ENCODE measurements at regions not wholly inside any gene's neighbourhood (a gene's known extent, or its start where the extent isn't known, plus 50 kb on each side); places are given as distances from the start of the nearest gene placed in this dataset.

- no peak for DNase-seq (ENCODE audit: extremely low read depth in 1 of 4, low spot score in 3 of 4)
- H3K79me2 ChIP-seq (ENCODE audit: control insufficient read depth, insufficient read depth, low read length): no peaks in the 10 kb centered on the region
- ChIA-PET POLR2A (no interaction called here), CTCF (ENCODE audit: low intra/inter-chr PET ratio) (no interaction called here)
- no peaks in the 10 kb centered on the region for H3K27me3 ChIP-seq (ENCODE audit: control insufficient read depth in 2 of 2, insufficient read depth in 2 of 2, low read length in 2 of 2)
- no peaks in the 10 kb centered on the region for H3K9me1 ChIP-seq (ENCODE audit: control insufficient read depth, insufficient read depth, low read length)
- TF ChIP-seq NFXL1 (CRISPR knock-in tag; IDR thresholded peaks at IDR 0.05) (no peak), PRPF4 (IDR thresholded peaks at IDR 0.05; ENCODE audit: insufficient read depth, low read depth, low read length, poor library complexity, severe bottlenecking) (no peak), FOXA1 (IDR thresholded peaks at IDR 0.05; ENCODE audit: borderline replicate concordance) (no peak), MYBL2 (IDR thresholded peaks at IDR 0.05; ENCODE audit: low read depth) (no peak), MYBL2 (CRISPR knock-in tag; IDR thresholded peaks at IDR 0.05; ENCODE audit: borderline replicate concordance) (no peak), TAF9B (IDR thresholded peaks at IDR 0.05; ENCODE audit: partially characterized antibody) (no peak), DIDO1 (tag; IDR thresholded peaks at IDR 0.05; ENCODE audit: low read depth) (no peak), THRA (IDR thresholded peaks at IDR 0.05) (no peak), WHSC1 (IDR thresholded peaks at IDR 0.05; ENCODE audit: low read length) (no peak)
- no peaks in the 10 kb centered on the region for H3K36me3 ChIP-seq (ENCODE audit: control insufficient read depth, insufficient read depth, low read length)
- H3K4me1 ChIP-seq (replicated peaks in 1 of 2; ENCODE audit: control insufficient read depth in 2 of 2, insufficient read depth in 2 of 2, low read length in 2 of 2): no peaks in the 10 kb centered on the region
- intact Hi-C loops (cut with micrococcal nuclease) (no loop called here), in situ Hi-C loops (cut with MboI) (no loop called here)
- no peak overlapping the region for H2AFZ ChIP-seq (ENCODE audit: low read depth, low read length)
- no peak overlapping the region for H3K4me3 ChIP-seq
- H3K27ac ChIP-seq (ENCODE audit: extremely low read depth, low read depth, low read length): no peak overlapping the region
- H3K9me3 ChIP-seq (replicated peaks; ENCODE audit: control insufficient read depth, insufficient read depth, low read depth, low read length): no peaks in the 10 kb centered on the region
- H4K20me1 ChIP-seq (replicated peaks; ENCODE audit: control insufficient read depth, insufficient read depth, low read length): no peaks in the 10 kb centered on the region
- H3K9ac ChIP-seq (ENCODE audit: insufficient read depth in 1 of 2, low read depth in 2 of 2, low read length in 2 of 2): no peak overlapping the region
- no peak overlapping the region for H3K4me2 ChIP-seq (ENCODE audit: insufficient read depth, low read length)
- WGBS (ENCODE audit: insufficient coverage, low coverage, missing lambda C conversion rate): 0% methylated on average over 2 of the region's 2 CpGs
- BruUV-seq (replicated peaks): no TSS peak
- no peak for ATAC-seq
- FAIRE-seq: no peak
Observed at GRCh38 chr1:96427616-96428015, 294.0 kb upstream of the PTBP2 start.
